GM19239 (cell line): ENCODE measurements at regions not wholly inside any gene's neighbourhood (a gene's known extent, or its start where the extent isn't known, plus 50 kb on each side); places are given as distances from the start of the nearest gene placed in this dataset.

ENCODE experiments used
- DNase-seq: peaks from one replicate; pipeline ENCODE4 v3.0.0; 2011; ENCODE audit warnings: low spot score; ENCODE audit not compliant: insufficient read length
- FAIRE-seq: peaks from 2 replicates; lab custom pipeline; 2011; peaks lifted over from hg19 to GRCh38; lab: Jason Lieb, UNC

- DNase-seq (no peak), FAIRE-seq (no peak)
Observed at GRCh38 chr22:48665311-48665995, 1162.2 kb downstream of the BRD1 start.

- no peak for DNase-seq
- FAIRE-seq: no peak
Observed at GRCh38 chr22:48664586-48664985, 1163.1 kb downstream of the BRD1 start.

- DNase-seq (no peak), FAIRE-seq (no peak)
Observed at GRCh38 chr22:48663297-48663696, 1164.4 kb downstream of the BRD1 start.

GRCh38 chr22:48662476-48663135 is 1165.1 kb downstream of the BRD1 start:
- FAIRE-seq (no peak), DNase-seq (no peak)

GRCh38 chr22:48661984-48662383 is 1165.7 kb downstream of the BRD1 start:
- no peak for DNase-seq
- FAIRE-seq: no peak

- FAIRE-seq (no peak), DNase-seq (no peak)
Observed at GRCh38 chr22:48660790-48661740, 1166.6 kb downstream of the BRD1 start.

GRCh38 chr22:48660104-48660789 is 1167.4 kb downstream of the BRD1 start:
- FAIRE-seq: no peak
- no peak for DNase-seq

- DNase-seq (no peak), FAIRE-seq (no peak)
Observed at GRCh38 chr22:48659404-48659996, 1168.2 kb downstream of the BRD1 start.

GRCh38 chr22:48658871-48659270 is 1168.8 kb downstream of the BRD1 start:
- FAIRE-seq (no peak), DNase-seq (no peak)

- DNase-seq (no peak), FAIRE-seq (no peak)
Observed at GRCh38 chr22:48658246-48658645, 1169.4 kb downstream of the BRD1 start.

- no peak for DNase-seq
- FAIRE-seq: no peak
Observed at GRCh38 chr22:48654492-48654891, 1173.2 kb downstream of the BRD1 start.

GRCh38 chr22:48653929-48654328 is 1173.7 kb downstream of the BRD1 start:
- no peak for DNase-seq
- FAIRE-seq: no peak

GRCh38 chr22:48653306-48653705 is 1174.4 kb downstream of the BRD1 start:
- no peak for FAIRE-seq
- no peak for DNase-seq

- no peak for DNase-seq
- FAIRE-seq: no peak
Observed at GRCh38 chr22:48652796-48653195, 1174.9 kb downstream of the BRD1 start.

GRCh38 chr22:48651981-48652538 is 1175.6 kb downstream of the BRD1 start:
- FAIRE-seq (no peak), DNase-seq (no peak)

GRCh38 chr22:48651036-48651890 is 1176.4 kb downstream of the BRD1 start:
- no peak for FAIRE-seq

GRCh38 chr22:48650323-48651035 is 1177.2 kb downstream of the BRD1 start:
- DNase-seq (no peak), FAIRE-seq (no peak)

More at GRCh38 chr22:48651036-48651890, 1176.4 kb downstream of the BRD1 start:
- no peak for DNase-seq

- DNase-seq: no peak
- no peak for FAIRE-seq
Observed at GRCh38 chr22:48649466-48649865, 1178.2 kb downstream of the BRD1 start.
